B cell (primary cell): ENCODE measurements at regions not wholly inside any gene's neighbourhood (a gene's known extent, or its start where the extent isn't known, plus 50 kb on each side); places are given as distances from the start of the nearest gene placed in this dataset.

Experiments used
- ATAC-seq: fragments of 200-7000 bp; cut with Tn5 transposase; one replicate; pipeline ENCODE4 v1.10.0; 2021; ENCODE audit warnings: low read depth, mild to moderate bottlenecking, moderate number of reproducible peaks, moderate library complexity
- CTCF ChIA-PET: fragments of 350-600 bp; sonication (Branson Sonifier 250); formaldehyde crosslinking; loops from one replicate; lab custom pipeline; 2021; ENCODE audit warnings: antibody characterized with exemption, inconsistent platforms; lab: Charles Lee
- POLR2A ChIA-PET: fragments of 350-600 bp; sonication (Branson Sonifier 250); formaldehyde crosslinking; loops from one replicate; lab custom pipeline; 2021; ENCODE audit warnings: antibody characterized with exemption; lab: Charles Lee
- DNase-seq: peaks from one replicate; pipeline ENCODE4 v3.0.0; 2013
- H2AFZ ChIP-seq: 2 replicates; pipeline ENCODE4 v1.6.1; 2012; ENCODE audit warnings: mild to moderate bottlenecking, low read depth, low read length; ENCODE audit not compliant: insufficient read depth, poor library complexity, severe bottlenecking
- H3K27ac ChIP-seq, 2 donors: 1 replicate in 1 of 2; 2 replicates in 1 of 2; pipeline ENCODE4 v1.5.1; 2012 to 2013; ENCODE audit warnings: low read length in 2 of 2, mild to moderate bottlenecking in 2 of 2, moderate library complexity in 1 of 2
- H3K27me3 ChIP-seq, 4 experiments: fragments of 200-600 bp in 1 of 4; sonication (generic) in 1 of 4; replicated peaks in 1 of 4; 1 replicate in 2 of 4; 2 replicates in 2 of 4; pipeline versions ENCODE4 v1.6.1 to v1.7.0; 2013 to 2016; ENCODE audit warnings: low read length in 3 of 4, mild to moderate bottlenecking in 2 of 4, mixed read lengths in 1 of 4, moderate library complexity in 1 of 4; ENCODE audit not compliant: insufficient read depth in 4 of 4, control insufficient read depth in 3 of 4; ENCODE audit errors: control extremely low read depth in 1 of 4
- H3K36me3 ChIP-seq, 2 experiments: replicated peaks in 1 of 2; 1 replicate in 1 of 2; 2 replicates in 1 of 2; pipeline versions ENCODE4 v1.6.1 to v1.7.1; 2013; ENCODE audit warnings: low read length in 1 of 2; ENCODE audit not compliant: insufficient read depth in 2 of 2, control insufficient read depth in 1 of 2; ENCODE audit errors: control extremely low read depth in 1 of 2, extremely low read depth in 1 of 2
- H3K4me1 ChIP-seq, 2 donors: fragments of 200-600 bp in 1 of 2; sonication (generic) in 1 of 2; 1 replicate in 1 of 2; 2 replicates in 1 of 2; pipeline versions ENCODE4 v1.5.1 to v1.6.1; 2013 to 2017; ENCODE audit warnings: low read length in 2 of 2; ENCODE audit not compliant: control insufficient read depth in 2 of 2, insufficient read depth in 2 of 2
- H3K4me2 ChIP-seq: replicated peaks from 2 replicates; pipeline ENCODE3; 2012; ENCODE audit warnings: mild to moderate bottlenecking, low read depth, low read length; ENCODE audit not compliant: poor library complexity, severe bottlenecking
- H3K4me3 ChIP-seq, 5 experiments: fragments of 200-600 bp in 1 of 5; sonication (generic) in 1 of 5; 1 replicate in 3 of 5; 2 replicates in 2 of 5; pipeline versions ENCODE4 v1.5.1 to v1.7.0; 2011 to 2016; ENCODE audit warnings: low read length in 4 of 5, mild to moderate bottlenecking in 4 of 5, low read depth in 2 of 5, control low read depth in 1 of 5, moderate library complexity in 1 of 5; ENCODE audit not compliant: insufficient read depth in 1 of 5; ENCODE audit errors: control extremely low read depth in 1 of 5, extremely low read depth in 1 of 5
- H3K79me2 ChIP-seq: fragments of 200-600 bp; sonication (generic); one replicate; pipeline ENCODE4 v1.6.0; 2016; ENCODE audit warnings: low read length; ENCODE audit not compliant: control insufficient read depth, insufficient read depth
- H3K9ac ChIP-seq: fragments of 200-600 bp; sonication (generic); 2 replicates; pipeline ENCODE4 v1.6.1; 2017; ENCODE audit warnings: mild to moderate bottlenecking, low read length, moderate library complexity
- H3K9me3 ChIP-seq, 3 donors: one replicate each; pipeline versions ENCODE4 v1.6.1 to v1.7.1; 2013; ENCODE audit warnings: low read length in 2 of 3; ENCODE audit not compliant: control insufficient read depth in 2 of 3, insufficient read depth in 1 of 3; ENCODE audit errors: control extremely low read depth in 1 of 3
- H4K20me1 ChIP-seq: 2 replicates; pipeline ENCODE4 v1.6.0; 2012; ENCODE audit warnings: mild to moderate bottlenecking, low read length; ENCODE audit not compliant: insufficient read depth, control insufficient read depth, poor library complexity, severe bottlenecking
- H3K27ac Mint-ChIP-seq: one replicate; pipeline ENCODE4 v1.8.0; 2021; ENCODE audit warnings: mixed read lengths
- H3K27me3 Mint-ChIP-seq: one replicate; pipeline ENCODE4 v1.8.0; 2021; ENCODE audit warnings: mixed read lengths
- H3K4me1 Mint-ChIP-seq: one replicate; pipeline ENCODE4 v1.8.0; 2021; ENCODE audit warnings: mixed read lengths
- H3K4me3 Mint-ChIP-seq: one replicate; pipeline ENCODE4 v1.8.0; 2021; ENCODE audit warnings: mixed read lengths
- H3K9me3 Mint-ChIP-seq: one replicate; pipeline ENCODE4 v1.8.0; 2022; ENCODE audit warnings: mixed read lengths; ENCODE audit not compliant: insufficient read depth
- CTCF ChIP-seq: fragments of 200-600 bp; IDR thresholded peaks from one replicate; pipeline ENCODE4 v1.8.0; 2022; ENCODE audit warnings: antibody characterized with exemption, mild to moderate bottlenecking
- EZH2 ChIP-seq: IDR thresholded peaks from 2 replicates; pipeline ENCODE4 v1.6.1; 2012; ENCODE audit warnings: borderline replicate concordance, low read depth, mild to moderate bottlenecking, moderate library complexity, low read length; ENCODE audit not compliant: insufficient read depth, poor library complexity, severe bottlenecking
- WGBS: methylation state at CpG from one replicate; pipeline ENCODE4 v1.1.5; 2013; ENCODE audit warnings: missing lambda C conversion rate; ENCODE audit not compliant: insufficient coverage; 5-methylcytosine and 5-hydroxymethylcytosine counted together
- intact Hi-C: fragments of 100-400 bp; cut with micrococcal nuclease; formaldehyde crosslinking; loops from one replicate; pipeline ENCODE4 v1.10.0; 2022

- ATAC-seq: no peak
- Histone ChIP-seq H3K27ac (no peak overlapping the region), H3K9me3 (no peaks in the 10 kb centered on the region), H3K4me1 (peaks cover 3% of the 10 kb centered on the region in 2 donors), H3K27me3 (no peaks in the 10 kb centered on the region), H3K4me2 (no peak overlapping the region), H2AFZ (no peak overlapping the region), H3K4me3 (no peak overlapping the region), H3K79me2 (no peaks in the 10 kb centered on the region), H3K36me3 (no peaks in the 10 kb centered on the region), H3K9ac (no peak overlapping the region), H4K20me1 (no peaks in the 10 kb centered on the region)
- ChIA-PET CTCF (no interaction called here), POLR2A (no interaction called here)
- no peak for TF ChIP-seq EZH2
- no peak for TF ChIP-seq CTCF
- Mint-ChIP-seq H3K27me3 (no peaks in the 10 kb centered on the region), H3K4me1 (peaks cover 19% of the 10 kb centered on the region), H3K27ac (no peak overlapping the region), H3K9me3 (no peaks in the 10 kb centered on the region), H3K4me3 (no peak overlapping the region)
- 100% methylated on average over 1 of the region's 4 CpGs for WGBS
- intact Hi-C loops: no loop called here
- no peak for DNase-seq
Observed at GRCh38 chrX:65609237-65609636, 58.2 kb upstream of the MSN start.

- no peaks in the 10 kb centered on the region for H3K36me3 ChIP-seq
- no peaks in the 10 kb centered on the region for H3K79me2 ChIP-seq
- POLR2A ChIA-PET: no interaction called here
- H3K4me2 ChIP-seq: no peak overlapping the region
- H4K20me1 ChIP-seq: no peaks in the 10 kb centered on the region
- no peak for ATAC-seq
- CTCF ChIA-PET: no interaction called here
- no peak overlapping the region for H3K9ac ChIP-seq
- WGBS: 85% methylated on average over 2 of the region's 3 CpGs
- DNase-seq: no peak
- H3K27ac ChIP-seq: no peak overlapping the region
- Mint-ChIP-seq H3K4me1 (peaks cover 15% of the 10 kb centered on the region), H3K4me3 (no peak overlapping the region), H3K9me3 (no peaks in the 10 kb centered on the region), H3K27me3 (no peaks in the 10 kb centered on the region), H3K27ac (no peak overlapping the region)
- no peaks in the 10 kb centered on the region for H3K9me3 ChIP-seq
- TF ChIP-seq EZH2 (no peak), CTCF (no peak)
- H3K27me3 ChIP-seq: no peaks in the 10 kb centered on the region
- H2AFZ ChIP-seq: no peak overlapping the region
- no peak overlapping the region for H3K4me3 ChIP-seq
- intact Hi-C loops: no loop called here
- peaks cover 3% of the 10 kb centered on the region in 2 donors for H3K4me1 ChIP-seq
Observed at GRCh38 chrX:65608026-65608425, 59.4 kb upstream of the MSN start.
